ENCODE measurements at regions not wholly inside any gene's neighbourhood (a gene's known extent, or its start where the extent isn't known, plus 50 kb on each side); places are given as distances from the start of the nearest gene placed in this dataset.

DNA sequence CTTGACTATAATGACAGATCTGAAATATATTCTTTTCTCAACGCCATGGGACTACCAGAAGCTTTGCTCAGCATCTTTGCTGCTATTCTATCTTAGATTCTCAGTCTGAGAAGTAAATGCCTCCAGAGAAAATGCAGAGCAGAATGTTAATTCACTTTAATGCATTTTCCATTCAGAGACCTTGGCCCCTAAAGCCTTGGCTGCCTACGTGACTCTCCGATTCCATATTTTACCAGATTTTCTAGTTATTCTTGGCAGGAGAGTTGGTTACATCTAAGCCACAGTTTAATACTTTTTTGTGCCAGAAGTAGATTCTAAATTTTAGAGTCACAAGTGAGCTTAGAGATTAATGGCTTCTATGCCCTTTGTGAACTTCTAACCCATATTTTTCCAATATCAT is 837.1 kb upstream of the POU3F3 start:
- no peak for ATAC-seq (ENCODE audit: poor library complexity)
- DNase-seq = no peak

DNA sequence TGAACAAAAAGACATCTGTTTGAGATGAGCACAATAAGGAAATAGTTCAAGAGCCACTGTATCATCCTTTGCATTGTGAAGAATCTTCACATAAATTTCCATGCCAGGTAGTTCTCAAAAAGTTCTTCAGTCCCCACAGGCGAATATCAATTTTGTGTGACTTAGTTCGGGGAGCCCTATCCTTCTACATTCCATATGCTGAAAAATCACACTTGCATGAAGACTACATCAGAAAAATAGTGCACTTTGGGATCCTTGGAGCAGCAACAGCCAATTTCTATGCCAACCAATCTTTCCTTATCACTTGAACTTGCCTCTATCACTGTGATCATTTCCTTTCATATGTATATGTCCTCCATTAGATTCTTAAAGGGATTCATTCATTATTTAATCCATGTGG is 830.6 kb upstream of the POU3F3 start:
- intact Hi-C loops (cut with DNase I) = no loop called here
- ATAC-seq (ENCODE audit: poor library complexity) (no peak), DNase-seq (no peak)

More for the DNA sequence above, 837.1 kb upstream of the POU3F3 start:
- intact Hi-C loops (cut with DNase I) = no loop called here

DNA sequence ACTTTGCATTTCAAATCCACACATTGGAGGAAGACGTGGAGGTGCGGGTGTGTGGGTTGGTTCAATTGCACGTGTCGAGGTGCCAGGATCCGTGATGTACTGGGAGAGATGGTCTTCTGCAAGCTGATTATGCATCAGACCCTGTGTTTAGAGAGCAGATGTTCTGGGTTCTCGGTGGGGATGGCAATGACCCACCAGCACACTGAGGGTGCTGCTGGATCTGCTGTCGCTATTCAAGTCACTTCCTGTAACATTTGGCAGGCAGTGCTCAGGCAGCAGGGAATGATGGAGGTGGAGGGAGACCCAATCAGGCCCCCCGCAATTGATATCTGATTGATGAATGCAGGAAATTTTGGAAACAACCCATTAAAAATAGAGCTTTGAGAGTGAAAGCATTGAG is 830.1 kb upstream of the POU3F3 start:
- ATAC-seq (ENCODE audit: poor library complexity) (no peak), DNase-seq (no peak)
- intact Hi-C loops (cut with DNase I) = no loop called here

DNA sequence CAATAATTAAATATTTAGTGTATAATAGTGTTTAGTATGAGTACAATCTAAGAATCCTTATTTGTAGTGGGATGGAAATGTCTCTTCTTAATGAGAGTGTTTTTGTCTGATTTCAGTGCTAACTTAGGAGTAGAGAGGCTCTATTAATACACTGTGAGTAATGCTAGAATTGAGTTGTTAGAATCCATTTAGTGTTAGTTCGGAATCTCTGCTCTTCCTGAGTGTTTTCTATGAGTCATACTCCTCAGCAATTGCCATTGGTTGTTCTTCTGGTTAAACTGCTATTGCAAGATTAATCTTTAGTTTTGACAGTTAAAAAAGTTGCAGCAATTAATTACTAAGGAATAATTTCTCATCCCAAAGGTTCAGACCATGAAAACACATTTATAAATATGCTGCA is 828.6 kb upstream of the POU3F3 start:
- intact Hi-C loops (cut with DNase I) = no loop called here
- no peak for DNase-seq
- no peak for ATAC-seq (ENCODE audit: poor library complexity)

DNA sequence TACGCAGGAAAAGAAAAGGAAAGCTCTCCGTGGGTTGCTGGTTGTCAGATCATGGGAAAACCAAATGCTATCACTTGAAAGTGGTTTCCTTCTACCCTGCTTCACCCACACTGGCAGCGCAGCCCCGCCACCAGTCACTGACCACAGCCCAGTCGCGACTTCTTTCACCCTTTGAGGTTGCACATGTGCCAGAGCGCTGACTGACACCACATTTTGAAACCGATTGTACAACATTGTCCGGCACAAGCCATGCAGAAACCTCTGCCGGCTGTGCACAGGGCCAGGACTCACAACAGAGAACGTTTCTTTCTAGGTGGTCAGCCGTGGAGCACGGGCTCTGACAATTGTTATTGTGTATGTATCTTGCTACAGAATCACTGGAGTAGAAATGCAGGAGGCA is 827.2 kb upstream of the POU3F3 start:
- no peak for DNase-seq
- ATAC-seq (ENCODE audit: poor library complexity) = no peak
- intact Hi-C loops (cut with DNase I) = no loop called here

DNA sequence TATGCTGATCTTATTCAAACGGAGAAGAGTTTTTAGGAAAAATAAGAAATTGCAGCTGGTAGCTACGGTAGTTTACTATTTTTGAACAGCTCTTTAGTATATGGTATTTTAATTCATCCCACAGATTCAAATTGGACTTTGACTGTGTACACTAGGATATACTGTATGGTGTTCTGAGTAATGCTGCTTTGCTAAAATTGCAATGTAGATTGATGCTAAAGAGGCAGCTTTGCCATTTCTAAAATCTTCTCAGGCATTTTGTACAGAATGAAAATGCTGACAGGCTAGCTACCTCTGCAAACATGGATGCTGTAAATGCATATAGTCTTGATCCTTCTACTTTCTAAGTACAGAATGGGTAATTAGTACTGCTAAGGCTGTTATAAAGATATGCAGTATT is 826.6 kb upstream of the POU3F3 start:
- ATAC-seq (ENCODE audit: poor library complexity) (no peak), DNase-seq (no peak)
- intact Hi-C loops (cut with DNase I) = no loop called here

DNA sequence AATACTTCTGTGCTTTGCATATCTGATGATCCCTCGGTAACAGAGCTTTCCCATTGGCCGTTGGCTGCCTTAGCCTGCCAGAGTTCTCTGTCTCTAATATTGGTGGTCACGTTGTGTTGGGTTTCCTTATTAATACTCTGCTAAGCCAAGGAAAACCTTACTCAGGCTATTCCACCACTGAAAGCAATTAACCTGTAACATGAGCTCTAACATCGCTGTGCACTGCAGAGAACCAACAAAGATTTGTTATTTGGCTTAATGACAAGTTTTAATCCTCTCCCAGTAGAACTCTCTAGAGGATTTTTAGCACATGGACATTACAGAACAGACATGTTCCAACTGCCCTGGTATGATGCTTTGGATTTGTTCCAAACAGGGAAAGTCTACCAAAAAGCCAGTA is 825.9 kb upstream of the POU3F3 start:
- DNase-seq (no peak), ATAC-seq (ENCODE audit: poor library complexity) (no peak)
- intact Hi-C loops (cut with DNase I) = no loop called here

DNA sequence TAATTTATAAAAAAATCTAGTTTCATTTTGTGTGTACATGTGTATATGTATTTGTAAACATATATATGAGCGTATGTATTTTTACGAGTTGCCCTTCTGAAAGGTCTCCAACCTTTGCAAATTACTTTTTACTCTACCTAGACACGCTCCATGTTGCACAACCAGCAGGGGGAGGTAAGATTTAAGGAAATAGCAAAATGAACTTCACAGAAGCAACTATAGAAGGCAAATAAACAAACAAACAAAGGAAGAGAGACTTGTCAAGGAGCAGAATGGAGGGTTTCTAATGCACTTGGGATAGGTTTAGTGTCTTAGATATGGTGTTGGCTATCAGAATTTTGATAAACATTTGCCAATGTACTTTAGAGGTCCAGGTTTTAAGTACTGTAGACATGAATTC is 820.5 kb upstream of the POU3F3 start:
- intact Hi-C loops (cut with DNase I) = no loop called here
- DNase-seq (no peak), ATAC-seq (ENCODE audit: poor library complexity) (no peak)

DNA sequence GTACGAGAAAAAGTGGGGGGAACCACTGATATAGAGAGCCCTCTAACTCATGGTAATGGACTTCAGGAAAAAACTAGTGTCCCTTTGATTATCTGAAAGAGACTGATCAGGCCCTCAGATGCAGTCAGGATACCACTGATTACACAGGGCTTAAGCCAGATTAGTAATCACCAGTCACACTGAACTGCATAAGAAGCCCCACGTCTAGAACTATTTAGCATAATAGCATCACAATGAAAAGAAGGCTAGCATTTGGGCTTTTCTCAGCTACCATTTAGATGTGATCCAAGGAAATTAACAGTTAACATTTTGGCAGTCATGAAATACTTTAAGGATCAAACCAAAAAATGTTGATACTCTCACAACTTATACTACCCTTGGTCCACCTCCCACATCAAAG is 813.1 kb upstream of the POU3F3 start:
- DNase-seq (no peak), ATAC-seq (ENCODE audit: poor library complexity) (no peak)
- intact Hi-C loops (cut with DNase I) = no loop called here

DNA sequence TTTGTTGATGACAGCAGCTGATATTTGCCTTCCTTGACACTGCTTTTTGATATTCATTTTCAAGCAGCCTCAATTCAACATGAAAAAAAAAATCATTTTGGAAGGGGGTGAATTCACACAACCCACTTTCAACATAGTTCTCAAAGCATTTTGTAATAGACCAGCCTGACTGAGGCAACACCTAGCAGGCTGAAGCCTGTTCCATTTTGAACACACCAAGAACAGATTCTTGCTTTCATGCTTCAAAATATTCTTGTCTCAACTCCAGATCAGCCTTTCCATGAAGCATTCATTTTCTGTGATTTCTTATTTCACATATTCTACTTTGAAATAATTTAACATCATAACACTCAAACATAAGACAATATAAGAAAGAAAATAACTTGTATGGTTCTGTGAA is 812.6 kb upstream of the POU3F3 start:
- no peak for DNase-seq
- ATAC-seq (ENCODE audit: poor library complexity) = no peak
- intact Hi-C loops (cut with DNase I) = no loop called here

DNA sequence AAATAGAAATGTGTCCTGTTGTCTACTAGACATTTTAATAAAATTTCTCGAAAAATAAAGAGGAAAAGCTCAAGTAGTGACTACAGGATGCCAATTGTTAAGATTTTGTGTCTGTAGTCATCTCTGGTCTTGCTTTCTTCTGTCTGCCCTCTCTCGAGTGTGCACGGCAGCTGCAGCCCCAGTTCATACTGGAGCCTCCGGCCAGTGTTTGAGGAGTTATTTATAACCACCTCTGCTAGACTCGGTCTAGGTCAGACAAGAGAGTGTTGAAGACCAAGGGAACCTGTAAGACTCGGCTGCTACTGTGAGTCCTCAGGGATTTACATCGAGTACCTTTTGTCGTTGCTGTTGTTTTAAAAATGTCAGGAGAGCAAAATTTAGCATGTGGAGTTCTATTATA is 810.1 kb upstream of the POU3F3 start:
- ATAC-seq (ENCODE audit: poor library complexity) (peak; percentile 76), DNase-seq (no peak)
- intact Hi-C loops (cut with DNase I) = no loop called here

DNA sequence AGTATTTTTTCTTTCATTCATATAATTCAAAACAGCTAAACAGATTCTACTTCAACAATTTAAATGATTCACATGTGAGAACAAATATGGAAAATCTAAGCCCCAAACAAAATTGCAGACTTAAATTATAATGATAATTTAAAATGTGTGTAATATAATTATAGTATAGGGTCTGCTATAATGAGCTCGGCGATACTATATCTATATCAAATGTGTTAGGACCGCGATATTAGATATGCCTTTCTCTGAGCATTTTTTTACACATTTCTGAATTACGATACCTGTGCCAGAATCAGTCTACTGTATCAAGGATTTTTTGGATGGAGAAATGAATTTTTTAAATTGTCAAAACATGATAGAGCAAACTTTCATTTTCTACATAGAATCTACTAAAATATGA is 808.8 kb upstream of the POU3F3 start:
- DNase-seq (no peak), ATAC-seq (ENCODE audit: poor library complexity) (no peak)
- intact Hi-C loops (cut with DNase I) = no loop called here

DNA sequence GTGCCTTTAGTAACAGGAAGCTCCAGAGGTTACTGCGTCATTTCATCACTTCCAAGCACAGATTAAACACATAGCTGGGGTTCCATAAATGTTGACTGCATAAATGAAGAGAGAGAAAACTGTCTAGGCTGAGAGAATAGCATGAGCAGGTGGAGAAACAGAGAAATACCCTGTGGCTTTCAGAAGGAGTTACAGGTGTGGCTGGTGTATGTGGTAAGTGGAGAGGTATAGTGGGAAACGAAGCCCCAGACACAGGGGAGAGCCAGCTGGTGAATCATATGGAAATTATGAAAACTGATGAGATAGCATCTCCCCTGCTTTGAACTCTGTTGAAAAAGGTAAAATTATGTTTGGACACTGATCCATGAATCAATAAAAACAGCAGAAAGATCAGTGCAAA is 807.4 kb upstream of the POU3F3 start:
- DNase-seq (no peak), ATAC-seq (ENCODE audit: poor library complexity) (no peak)
- intact Hi-C loops (cut with DNase I) = no loop called here

DNA sequence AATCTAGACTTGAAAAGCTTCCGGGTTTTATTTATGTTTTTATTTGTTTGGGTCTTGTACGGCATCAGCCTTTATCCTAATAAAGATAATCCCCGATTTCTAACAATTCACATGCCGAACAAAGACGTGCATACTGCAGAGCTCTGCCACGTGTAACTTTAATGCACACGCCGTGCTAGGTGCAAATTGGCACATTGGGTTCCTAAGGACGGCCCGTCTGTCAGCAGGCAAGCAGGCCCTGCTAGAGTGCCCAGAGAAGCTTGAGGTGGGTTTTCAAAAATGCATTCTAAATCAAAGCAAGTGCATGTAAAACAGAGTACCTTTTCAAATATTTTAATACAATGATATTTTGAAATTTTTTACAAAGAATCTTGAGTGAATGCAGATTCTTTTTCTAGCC is 806.4 kb upstream of the POU3F3 start:
- intact Hi-C loops (cut with DNase I) = no loop called here
- ATAC-seq (ENCODE audit: poor library complexity) = no peak
- no peak for DNase-seq

DNA sequence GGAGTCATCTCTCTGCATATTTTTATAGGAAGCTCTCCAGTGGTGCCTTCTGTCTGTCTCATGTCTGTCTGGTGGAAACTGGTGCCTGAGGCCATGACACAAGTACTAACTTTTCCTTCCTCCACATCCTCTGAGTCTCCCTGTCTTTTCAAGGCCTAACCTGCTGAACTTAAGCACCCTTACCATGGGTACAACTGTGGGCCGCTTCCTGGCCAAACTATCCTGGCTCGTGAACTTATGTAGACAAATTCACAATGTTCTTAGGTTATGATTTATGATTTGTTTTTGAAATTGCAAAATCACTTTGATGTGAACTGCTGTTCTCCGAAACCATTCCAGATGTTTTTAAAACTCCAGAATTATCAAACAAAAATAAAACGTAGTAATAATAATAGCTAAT is 804.5 kb upstream of the POU3F3 start:
- DNase-seq (no peak), ATAC-seq (ENCODE audit: poor library complexity) (no peak)
- intact Hi-C loops (cut with DNase I) = no loop called here

DNA sequence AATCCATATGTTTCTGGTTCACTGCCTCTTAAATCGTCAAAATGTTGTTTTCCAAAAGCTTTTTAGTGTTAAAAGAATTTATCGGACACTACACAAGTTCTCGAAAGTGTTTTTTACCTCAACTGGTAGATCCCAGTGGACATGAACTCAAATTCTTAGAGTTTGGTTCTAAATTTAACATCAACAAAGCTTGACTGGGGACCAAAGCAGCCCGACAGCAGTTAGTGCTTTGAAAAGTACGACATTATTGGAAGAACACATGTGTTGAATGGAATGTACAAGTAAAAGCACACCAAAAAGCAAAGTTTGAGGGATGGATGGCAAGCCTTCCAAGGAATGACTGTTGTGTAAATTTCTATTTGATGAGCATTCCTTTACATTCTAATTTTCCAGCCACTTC is 803.9 kb upstream of the POU3F3 start:
- no peak for DNase-seq
- intact Hi-C loops (cut with DNase I) = no loop called here

DNA sequence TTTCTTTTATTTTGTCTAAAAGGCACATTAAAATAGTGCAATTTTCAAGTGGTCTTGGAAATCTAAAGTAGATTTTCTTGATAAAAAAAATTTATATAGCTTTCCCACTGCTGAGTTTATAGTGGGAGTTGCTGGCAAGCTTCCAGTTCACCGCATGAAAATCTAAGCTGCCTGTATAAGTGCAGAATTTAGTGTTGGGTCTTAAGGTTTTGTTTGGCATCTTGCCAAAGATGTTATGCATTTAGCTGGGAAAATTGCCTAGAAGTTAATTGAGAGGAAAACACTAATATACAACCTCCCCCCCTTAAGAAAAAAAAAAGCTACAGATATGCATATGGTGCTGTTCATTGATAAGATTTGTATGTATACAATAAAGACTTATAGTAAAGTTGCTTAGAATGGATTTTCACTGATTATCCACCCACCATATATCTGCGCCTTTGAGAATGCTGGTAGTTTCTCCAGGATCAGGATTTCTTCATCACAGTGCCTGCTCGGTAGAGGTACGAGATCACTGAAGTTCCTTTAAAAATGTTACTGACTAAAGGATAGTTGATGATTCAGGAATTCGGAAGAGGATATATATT is 803.2 kb upstream of the POU3F3 start:
- intact Hi-C loops (cut with DNase I) = no loop called here
- no peak for DNase-seq
- no peak for ATAC-seq (ENCODE audit: poor library complexity)

More for the DNA sequence above, 803.9 kb upstream of the POU3F3 start:
- ATAC-seq (ENCODE audit: poor library complexity) = no peak

DNA sequence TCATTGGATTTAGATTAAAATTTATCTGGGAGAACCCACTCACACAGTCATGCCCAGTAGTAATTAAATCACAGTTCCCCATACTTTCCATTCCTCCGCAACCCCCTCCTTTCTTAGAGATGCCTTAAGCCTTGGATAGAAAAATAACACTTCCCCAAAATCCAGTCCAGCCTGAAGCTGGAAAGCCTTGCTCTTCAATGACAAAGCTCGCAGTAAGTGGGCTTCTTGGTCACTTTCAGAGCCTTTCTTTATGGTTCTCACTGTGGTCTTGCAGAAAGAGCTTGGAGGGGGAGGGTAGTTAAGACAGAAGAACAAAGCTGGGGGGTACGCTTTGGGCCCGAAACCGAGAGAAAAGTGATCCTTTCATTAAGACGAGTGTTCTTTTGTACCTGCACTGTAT is 802.1 kb upstream of the POU3F3 start:
- ATAC-seq (ENCODE audit: poor library complexity) (no peak), DNase-seq (no peak)
- intact Hi-C loops (cut with DNase I) = no loop called here

DNA sequence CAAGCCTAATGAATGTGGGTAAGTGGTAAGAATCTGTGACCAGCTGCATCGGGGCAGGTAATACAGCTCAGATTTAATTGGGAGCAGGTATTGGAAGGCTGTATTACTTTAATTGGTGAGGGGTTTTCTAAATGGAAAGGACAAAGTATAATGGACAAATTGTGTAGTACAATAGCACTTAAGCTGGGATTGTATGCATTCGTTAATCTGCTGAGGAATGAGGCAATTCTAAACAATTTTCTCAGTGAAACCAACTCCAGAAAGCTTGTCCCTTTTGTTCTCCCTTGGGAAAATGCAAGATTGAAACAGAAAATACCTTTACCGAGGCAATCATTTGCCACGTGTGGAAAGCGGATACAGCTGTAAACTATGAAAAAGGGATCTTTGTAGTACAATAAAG is 801.6 kb upstream of the POU3F3 start:
- intact Hi-C loops (cut with DNase I) = no loop called here
- no peak for DNase-seq
- no peak for ATAC-seq (ENCODE audit: poor library complexity)

DNA sequence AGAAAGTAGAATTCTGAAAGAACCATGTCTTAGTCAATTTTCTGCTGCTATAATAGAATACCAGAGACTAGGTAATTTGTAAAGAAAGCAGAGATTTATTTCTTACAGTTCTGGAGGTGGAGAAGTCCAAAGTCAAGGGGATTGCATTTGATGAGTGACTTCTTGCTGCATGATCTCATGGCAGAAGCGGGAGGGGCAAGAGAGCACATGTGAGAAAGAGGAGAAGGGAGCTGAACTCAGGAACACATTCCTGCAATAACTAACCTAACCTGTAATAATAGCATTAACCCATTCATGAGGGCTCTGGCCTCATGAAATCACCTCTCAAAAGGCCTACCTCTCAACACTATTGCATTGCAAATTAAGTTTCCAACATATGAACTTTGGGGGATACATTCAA is 797.5 kb upstream of the POU3F3 start:
- ATAC-seq (ENCODE audit: poor library complexity) = no peak
- intact Hi-C loops (cut with DNase I) = no loop called here

DNA sequence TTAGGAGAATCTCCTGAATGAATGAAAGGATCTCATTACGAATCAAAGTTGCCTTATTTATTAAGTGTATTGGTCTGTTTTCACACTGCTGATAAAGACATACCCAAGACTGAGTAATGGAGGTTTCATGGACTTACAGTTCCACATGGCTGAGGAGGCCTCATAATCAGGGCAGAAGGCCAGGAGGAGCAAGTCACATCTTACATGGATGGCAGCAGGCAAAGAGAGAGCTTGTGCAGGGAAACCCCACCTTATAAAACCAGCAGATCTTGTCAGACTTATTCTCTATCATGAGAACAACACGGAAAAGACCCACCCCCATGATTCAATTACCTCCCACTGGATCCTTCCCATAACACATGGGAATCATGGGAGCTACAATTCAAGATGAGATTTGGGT is 785.2 kb upstream of the POU3F3 start:
- intact Hi-C loops (cut with DNase I) = no loop called here
- no peak for ATAC-seq (ENCODE audit: poor library complexity)
- no peak for DNase-seq

More for the DNA sequence above, 797.5 kb upstream of the POU3F3 start:
- no peak for DNase-seq

DNA sequence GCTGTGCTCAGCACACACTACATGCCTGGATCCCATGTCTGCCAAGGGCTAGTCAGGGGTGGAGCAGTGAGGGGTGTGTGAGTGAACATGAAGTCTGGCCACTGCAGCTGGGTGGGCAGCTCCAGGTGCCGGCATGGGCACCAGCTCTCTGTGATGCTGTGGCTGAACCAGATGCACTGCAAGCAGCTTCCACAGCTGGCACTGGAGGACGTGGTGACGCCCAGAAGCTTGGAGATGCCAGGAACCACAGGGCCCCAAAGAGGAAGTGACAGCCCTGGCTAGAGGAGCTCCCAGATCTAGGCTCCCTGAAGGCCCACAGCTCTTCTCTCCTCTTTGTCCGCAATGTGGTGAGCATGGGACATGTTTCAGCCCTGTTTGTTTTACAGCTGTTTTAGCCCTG is 776.3 kb upstream of the POU3F3 start:
- intact Hi-C loops (cut with DNase I) = no loop called here
- no peak for ATAC-seq (ENCODE audit: poor library complexity)
- no peak for DNase-seq

Measured in Right ventricle myocardium superior (tissue), 1 donor.